IMR-90 (cell line): ENCODE measurements at regions not wholly inside any gene's neighbourhood (a gene's known extent, or its start where the extent isn't known, plus 50 kb on each side); places are given as distances from the start of the nearest gene placed in this dataset.

Experiments
- ATAC-seq: fragments of 200-7000 bp; cut with Tn5 transposase; 2 replicates; pipeline ENCODE4 v1.9.1; 2020; ENCODE audit warnings: low read depth, mild to moderate bottlenecking, moderate library complexity
- BruUV-seq: library from RNA; stranded (reverse); fragments of 400-500 nt; replicated peaks from 2 replicates; lab custom pipeline; 2021; lab: Mats Ljungman, UMichigan
- CTCF ChIA-PET: fragments of 300-600 bp; formaldehyde crosslinking; extraction: SDS; loops from one replicate; lab custom pipeline; 2021; ENCODE audit warnings: antibody characterized with exemption; lab: Yijun Ruan, JAX
- POLR2A ChIA-PET: fragments of 300-600 bp; sonication (Branson Sonifier 250); formaldehyde crosslinking; loops from one replicate; lab custom pipeline; 2022; ENCODE audit warnings: antibody characterized with exemption; ENCODE audit not compliant: unreplicated experiment; lab: Charles Lee
- DNase-seq: peaks from one replicate; pipeline ENCODE4 v3.0.0; 2013
- H2AFZ ChIP-seq: replicated peaks from 2 replicates; pipeline ENCODE3; 2013; ENCODE audit warnings: low read length, mild to moderate bottlenecking; ENCODE audit not compliant: poor library complexity
- H2AK5ac ChIP-seq: 2 replicates; pipeline ENCODE4 v1.6.1; 2013; ENCODE audit warnings: low read depth, low read length, inconsistent platforms
- H2AK9ac ChIP-seq: replicated peaks from 2 replicates; pipeline ENCODE3; 2013; ENCODE audit warnings: mild to moderate bottlenecking, low read depth, low read length, moderate library complexity; ENCODE audit not compliant: poor library complexity
- H2BK120ac ChIP-seq: 2 replicates; pipeline ENCODE4 v1.6.1; 2013; ENCODE audit warnings: low read depth, low read length, inconsistent platforms
- H2BK15ac ChIP-seq: 3 replicates; pipeline ENCODE4 v1.6.1; 2013; ENCODE audit warnings: low read depth, low read length, inconsistent platforms
- H2BK20ac ChIP-seq: 2 replicates; pipeline ENCODE4 v1.6.1; 2013; ENCODE audit warnings: low read depth, mild to moderate bottlenecking, inconsistent platforms, low read length, moderate library complexity
- H2BK5ac ChIP-seq: 2 replicates; pipeline ENCODE4 v1.6.1; 2013; ENCODE audit warnings: mild to moderate bottlenecking, low read depth, low read length, inconsistent platforms; ENCODE audit not compliant: poor library complexity, severe bottlenecking
- H3K14ac ChIP-seq: replicated peaks from 2 replicates; pipeline ENCODE4 v1.6.1; 2013; ENCODE audit warnings: low read depth, low read length, inconsistent platforms
- H3K18ac ChIP-seq: 2 replicates; pipeline ENCODE4 v1.6.1; 2013; ENCODE audit warnings: low read depth, low read length, control low read depth
- H3K23ac ChIP-seq: 2 replicates; pipeline ENCODE4 v1.6.1; 2013; ENCODE audit warnings: low read depth, low read length, inconsistent platforms
- H3K27ac ChIP-seq: 2 replicates; pipeline ENCODE4 v1.5.1; 2013; ENCODE audit warnings: mild to moderate bottlenecking, control low read depth, low read length; ENCODE audit not compliant: insufficient read depth
- H3K27me3 ChIP-seq: 2 replicates; pipeline ENCODE4 v1.6.1; 2013; ENCODE audit warnings: low read length; ENCODE audit not compliant: control insufficient read depth, insufficient read depth
- H3K36me3 ChIP-seq: 2 replicates; pipeline ENCODE4 v1.6.1; 2013; ENCODE audit warnings: low read length, mixed read lengths; ENCODE audit not compliant: control insufficient read depth, insufficient read depth
- H3K4ac ChIP-seq: 2 replicates; pipeline ENCODE4 v1.6.1; 2013; ENCODE audit warnings: low read depth, low read length, inconsistent platforms
- H3K4me1 ChIP-seq: 2 replicates; pipeline ENCODE4 v1.6.1; 2013; ENCODE audit warnings: low read length, mixed read lengths; ENCODE audit not compliant: control insufficient read depth, insufficient read depth
- H3K4me2 ChIP-seq: 2 replicates; pipeline ENCODE4 v1.6.1; 2013; ENCODE audit warnings: low read depth, mild to moderate bottlenecking, control low read depth, low read length, moderate library complexity
- H3K4me3 ChIP-seq: 2 replicates; pipeline ENCODE4 v1.5.1; 2013; ENCODE audit warnings: low read depth, mild to moderate bottlenecking, control low read depth, low read length, moderate library complexity; ENCODE audit not compliant: insufficient read depth
- H3K56ac ChIP-seq: 2 replicates; pipeline ENCODE4 v1.6.1; 2013; ENCODE audit warnings: low read length, inconsistent platforms; ENCODE audit not compliant: insufficient read depth; ENCODE audit errors: extremely low read depth
- H3K79me1 ChIP-seq, 2 experiments: 2 replicates each; pipeline ENCODE4 v1.6.1; 2013; ENCODE audit warnings: low read length in 2 of 2, inconsistent platforms in 1 of 2, low read depth in 1 of 2
- H3K9ac ChIP-seq: 2 replicates; pipeline ENCODE4 v1.6.1; 2013; ENCODE audit warnings: low read depth, low read length, control low read depth
- H3K9me1 ChIP-seq: 2 replicates; pipeline ENCODE4 v1.6.1; 2013; ENCODE audit warnings: low read length, inconsistent platforms; ENCODE audit not compliant: insufficient read depth
- H3K9me3 ChIP-seq: 2 replicates; pipeline ENCODE4 v1.6.1; 2013; ENCODE audit warnings: low read length; ENCODE audit not compliant: control insufficient read depth, insufficient read depth
- H4K20me1 ChIP-seq: 2 replicates; pipeline ENCODE4 v1.6.1; 2013; ENCODE audit warnings: low read length, inconsistent platforms; ENCODE audit not compliant: insufficient read depth
- H4K5ac ChIP-seq: 2 replicates; pipeline ENCODE4 v1.6.1; 2013; ENCODE audit warnings: mild to moderate bottlenecking, low read depth, low read length, control low read depth
- H4K8ac ChIP-seq, 2 experiments: 2 replicates each; pipeline ENCODE4 v1.6.1; 2013; ENCODE audit warnings: low read depth in 2 of 2, low read length in 2 of 2, control low read depth in 1 of 2, inconsistent platforms in 1 of 2
- H4K91ac ChIP-seq: 2 replicates; pipeline ENCODE4 v1.6.1; 2013; ENCODE audit warnings: low read depth, low read length, inconsistent platforms; ENCODE audit not compliant: insufficient read depth
- CHD1 ChIP-seq: IDR thresholded peaks from 2 replicates; pipeline ENCODE4 v1.6.1; 2012; ENCODE audit warnings: low read depth, low read length, improper control_type of control experiment
- FOS ChIP-seq: fragments of 150-350 bp; IDR thresholded peaks from 2 replicates; pipeline ENCODE4 v1.6.1; 2016; ENCODE audit warnings: low read depth, low read length
- MAFK ChIP-seq: IDR thresholded peaks from 2 replicates; pipeline ENCODE4 v1.6.1; 2012; ENCODE audit warnings: low read depth, low read length, improper control_type of control experiment
- MXI1 ChIP-seq: IDR thresholded peaks from 2 replicates; pipeline ENCODE4 v1.6.1; 2012; ENCODE audit warnings: low read depth, mild to moderate bottlenecking, low read length, moderate library complexity, borderline replicate concordance
- NFE2L2 ChIP-seq: fragments of 150-350 bp; IDR thresholded peaks from 2 replicates; pipeline ENCODE4 v1.6.1; 2016; ENCODE audit warnings: low read depth, mild to moderate bottlenecking, low read length
- RAD21 ChIP-seq: IDR thresholded peaks from 2 replicates; pipeline ENCODE4 v1.6.1; 2012; ENCODE audit warnings: low read length, improper control_type of control experiment
- SMC3 ChIP-seq: fragments of 150-350 bp; IDR thresholded peaks from 2 replicates; pipeline ENCODE4 v1.6.1; 2016; ENCODE audit warnings: low read depth, mild to moderate bottlenecking, antibody characterized with exemption, low read length, moderate library complexity
- USF2 ChIP-seq: fragments of 150-350 bp; IDR thresholded peaks from 2 replicates; pipeline ENCODE4 v1.6.1; 2017; ENCODE audit warnings: mild to moderate bottlenecking, antibody characterized with exemption, low read length, low read depth
- WGBS, 2 experiments: methylation state at CpG; one replicate each; pipeline versions ENCODE4 v1.1.5 to v1.1.7; 2013; ENCODE audit warnings: missing lambda C conversion rate in 2 of 2; ENCODE audit not compliant: insufficient read length in 1 of 2; ENCODE audit errors: extremely low coverage in 2 of 2; 5-methylcytosine and 5-hydroxymethylcytosine counted together
- dilution Hi-C: fragments of 300-500 bp; cut with HindIII; formaldehyde crosslinking; loops from one replicate; pipeline ENCODE4 v1.14.3; 2018; ENCODE audit warnings: low sequenced_read_pairs; ENCODE audit not compliant: unreplicated experiment
- in situ Hi-C: fragments of 300-500 bp; cut with MboI; formaldehyde crosslinking; loops from 3 replicates; pipeline ENCODE4 v1.14.3; 2019; ENCODE audit warnings: low sequenced_read_pairs, inconsistent platforms, mixed read lengths
- intact Hi-C: fragments of 100-400 bp; cut with micrococcal nuclease; formaldehyde crosslinking; loops from 2 replicates; pipeline ENCODE4 v1.10.0; 2022

- ATAC-seq: no peak
- Histone ChIP-seq H3K9ac (no peak overlapping the region), H3K56ac (no peak overlapping the region), H3K4me3 (no peak overlapping the region), H4K20me1 (no peaks in the 10 kb centered on the region), H2AFZ (no peak overlapping the region), H3K18ac (no peak overlapping the region), H2BK120ac (no peak overlapping the region), H3K14ac (no peak overlapping the region), H3K4ac (no peak overlapping the region), H4K5ac (no peak overlapping the region), H4K8ac (no peak overlapping the region), H2AK5ac (no peak overlapping the region), H3K4me1 (no peaks in the 10 kb centered on the region), H4K91ac (no peak overlapping the region), H3K27ac (no peak overlapping the region), H3K4me2 (no peak overlapping the region), H2BK15ac (no peak overlapping the region), H3K9me1 (no peaks in the 10 kb centered on the region), H3K79me1 (no peaks in the 10 kb centered on the region), H3K9me3 (peaks cover 20% of the 10 kb centered on the region; the same call in 1 of the 2 replicates), H2BK5ac (no peak overlapping the region), H2BK20ac (no peak overlapping the region), H3K23ac (no peak overlapping the region), H3K36me3 (no peaks in the 10 kb centered on the region), H3K27me3 (no peaks in the 10 kb centered on the region), H2AK9ac (no peak overlapping the region)
- CTCF ChIA-PET: no interaction called here
- POLR2A ChIA-PET: no interaction called here
- intact Hi-C loops (no loop called here), dilution Hi-C loops (no loop called here), in situ Hi-C loops (loop anchor here (25.0 kb wide), 1 partner anchor 1033 kb away; no protein-coding TSS in a partner anchor)
- BruUV-seq: no TSS peak
- 40% methylated on average over 1 of the region's 10 CpGs; no CpG with 5 or more reads in 1 of the 2 experiments for WGBS, 2 experiments
- DNase-seq: no peak
- TF ChIP-seq SMC3: no peak
- no peak for TF ChIP-seq USF2
- TF ChIP-seq CHD1: no peak
- TF ChIP-seq FOS: no peak
- no peak for TF ChIP-seq MAFK
- TF ChIP-seq MXI1: no peak
- TF ChIP-seq RAD21: no peak
- no peak for TF ChIP-seq NFE2L2
Observed at GRCh38 chr18:51654488-51655326, 457.2 kb upstream of the MEX3C start.
